ENCODE measurements at regions not wholly inside any gene's neighbourhood (a gene's known extent, or its start where the extent isn't known, plus 50 kb on each side); places are given as distances from the start of the nearest gene placed in this dataset.

- no peak for TF ChIP-seq CTCF (IDR thresholded peaks at IDR 0.05; ENCODE audit: low read depth, low read length)
- H3K27ac ChIP-seq, result no peak overlapping the region
- H3K9me3 ChIP-seq (ENCODE audit: low read depth), result no peaks in the 10 kb centered on the region
- no peaks in the 10 kb centered on the region for H3K36me3 ChIP-seq
- no peak for DNase-seq (ENCODE audit: low read depth in 1 of 2, low spot score in 1 of 2)
- no peaks in the 10 kb centered on the region for H3K4me1 ChIP-seq (ENCODE audit: low read depth)
- no peaks in the 10 kb centered on the region for H3K27me3 ChIP-seq
- H3K4me3 ChIP-seq, result no peak overlapping the region
Measured at GRCh38 chr1:38194472-38194871, 147.9 kb upstream of the POU3F1 start.

- no peaks in the 10 kb centered on the region for H3K9me3 ChIP-seq (ENCODE audit: low read depth)
- no peak overlapping the region for H3K4me3 ChIP-seq
- no peak overlapping the region for H3K27ac ChIP-seq
- TF ChIP-seq CTCF (IDR thresholded peaks at IDR 0.05; ENCODE audit: low read depth, low read length), result no peak
- H3K36me3 ChIP-seq, result no peaks in the 10 kb centered on the region
- H3K27me3 ChIP-seq, result no peaks in the 10 kb centered on the region
- H3K4me1 ChIP-seq (ENCODE audit: low read depth), result no peaks in the 10 kb centered on the region
- DNase-seq (ENCODE audit: low read depth in 1 of 2, low spot score in 1 of 2), result no peak
Measured at GRCh38 chr1:38193040-38193439, 146.4 kb upstream of the POU3F1 start.

GRCh38 chr1:38191461-38191860 is 144.9 kb upstream of the POU3F1 start:
- DNase-seq (ENCODE audit: low read depth in 1 of 2, low spot score in 1 of 2), result no peak
- Histone ChIP-seq H3K9me3 (ENCODE audit: low read depth) (no peaks in the 10 kb centered on the region), H3K27me3 (no peaks in the 10 kb centered on the region), H3K4me1 (ENCODE audit: low read depth) (no peaks in the 10 kb centered on the region), H3K27ac (no peak overlapping the region), H3K36me3 (no peaks in the 10 kb centered on the region), H3K4me3 (no peak overlapping the region)
- TF ChIP-seq CTCF (IDR thresholded peaks at IDR 0.05; ENCODE audit: low read depth, low read length), result no peak

GRCh38 chr1:38190983-38191382 is 144.4 kb upstream of the POU3F1 start:
- Histone ChIP-seq H3K27me3 (no peaks in the 10 kb centered on the region), H3K27ac (no peak overlapping the region), H3K9me3 (ENCODE audit: low read depth) (no peaks in the 10 kb centered on the region), H3K36me3 (no peaks in the 10 kb centered on the region), H3K4me1 (ENCODE audit: low read depth) (no peaks in the 10 kb centered on the region), H3K4me3 (no peak overlapping the region)
- DNase-seq (ENCODE audit: low read depth in 1 of 2, low spot score in 1 of 2), result no peak
- no peak for TF ChIP-seq CTCF (IDR thresholded peaks at IDR 0.05; ENCODE audit: low read depth, low read length)

- Histone ChIP-seq H3K27me3 (no peaks in the 10 kb centered on the region), H3K4me3 (no peak overlapping the region)
- TF ChIP-seq CTCF (IDR thresholded peaks at IDR 0.05; ENCODE audit: low read depth, low read length), result no peak
Measured at GRCh38 chr1:38187552-38187951, 141.0 kb upstream of the POU3F1 start.

GRCh38 chr1:38186566-38186965 is 140.0 kb upstream of the POU3F1 start:
- Histone ChIP-seq H3K27ac (no peak overlapping the region), H3K4me1 (ENCODE audit: low read depth) (no peaks in the 10 kb centered on the region)
- no peak for TF ChIP-seq CTCF (IDR thresholded peaks at IDR 0.05; ENCODE audit: low read depth, low read length)

More at GRCh38 chr1:38187552-38187951, 141.0 kb upstream of the POU3F1 start:
- Histone ChIP-seq H3K36me3 (no peaks in the 10 kb centered on the region), H3K27ac (no peak overlapping the region), H3K4me1 (ENCODE audit: low read depth) (no peaks in the 10 kb centered on the region), H3K9me3 (ENCODE audit: low read depth) (no peaks in the 10 kb centered on the region)
- no peak for DNase-seq (ENCODE audit: low read depth in 1 of 2, low spot score in 1 of 2)

More at GRCh38 chr1:38186566-38186965, 140.0 kb upstream of the POU3F1 start:
- Histone ChIP-seq H3K36me3 (no peaks in the 10 kb centered on the region), H3K9me3 (ENCODE audit: low read depth) (no peaks in the 10 kb centered on the region), H3K27me3 (no peaks in the 10 kb centered on the region), H3K4me3 (no peak overlapping the region)
- DNase-seq (ENCODE audit: low read depth in 1 of 2, low spot score in 1 of 2), result no peak

Data from cardiac muscle cell (in vitro differentiated cells and primary cell).